ENCODE measurements at regions not wholly inside any gene's neighbourhood (a gene's known extent, or its start where the extent isn't known, plus 50 kb on each side); places are given as distances from the start of the nearest gene placed in this dataset.
"Not testable (repeated sequence)": the region's sequence is repeated elsewhere in the genome, so short reads cannot be mapped to it uniquely, and the experiment has no call there.

- Histone ChIP-seq H3K9ac (ENCODE audit: low read depth, low read length) (no peak overlapping the region), H3K36me3 (ENCODE audit: insufficient read depth, low read length) (no peaks in the 10 kb centered on the region), H3K9me3 (ENCODE audit: control insufficient read depth, insufficient read depth, low read length) (no peaks in the 10 kb centered on the region), H3K4me1 (ENCODE audit: insufficient read depth, low read length) (no peaks in the 10 kb centered on the region)
Observed at GRCh38 chr4:31007858-31008257, 287.7 kb downstream of the PCDH7 start.

- no peaks in the 10 kb centered on the region for H3K9me3 ChIP-seq (ENCODE audit: control insufficient read depth, insufficient read depth, low read length)
- H3K9ac ChIP-seq (ENCODE audit: low read depth, low read length), result no peak overlapping the region
- no peaks in the 10 kb centered on the region for H3K4me1 ChIP-seq (ENCODE audit: insufficient read depth, low read length)
- no peaks in the 10 kb centered on the region for H3K36me3 ChIP-seq (ENCODE audit: insufficient read depth, low read length)
Observed at GRCh38 chr4:31009926-31010325, 289.8 kb downstream of the PCDH7 start.

GRCh38 chr4:31015123-31015522, 295.0 kb downstream of the PCDH7 start:
- no peaks in the 10 kb centered on the region for H3K4me1 ChIP-seq (ENCODE audit: insufficient read depth, low read length)
- no peak overlapping the region for H3K9ac ChIP-seq (ENCODE audit: low read depth, low read length)
- H3K9me3 ChIP-seq (ENCODE audit: control insufficient read depth, insufficient read depth, low read length), result no peaks in the 10 kb centered on the region
- H3K36me3 ChIP-seq (ENCODE audit: insufficient read depth, low read length), result no peaks in the 10 kb centered on the region

- H3K4me1 ChIP-seq (ENCODE audit: insufficient read depth, low read length), result no peaks in the 10 kb centered on the region
- no peaks in the 10 kb centered on the region for H3K36me3 ChIP-seq (ENCODE audit: insufficient read depth, low read length)
- no peak overlapping the region for H3K9ac ChIP-seq (ENCODE audit: low read depth, low read length)
- no peaks in the 10 kb centered on the region for H3K9me3 ChIP-seq (ENCODE audit: control insufficient read depth, insufficient read depth, low read length)
Observed at GRCh38 chr4:31016322-31017061, 296.3 kb downstream of the PCDH7 start.

GRCh38 chr4:31020363-31020762, 300.2 kb downstream of the PCDH7 start:
- Histone ChIP-seq H3K36me3 (ENCODE audit: insufficient read depth, low read length) (no peaks in the 10 kb centered on the region), H3K9me3 (ENCODE audit: control insufficient read depth, insufficient read depth, low read length) (no peaks in the 10 kb centered on the region), H3K9ac (ENCODE audit: low read depth, low read length) (no peak overlapping the region), H3K4me1 (ENCODE audit: insufficient read depth, low read length) (no peaks in the 10 kb centered on the region)

GRCh38 chr4:31021008-31021407, 300.8 kb downstream of the PCDH7 start:
- Histone ChIP-seq H3K4me1 (ENCODE audit: insufficient read depth, low read length) (no peaks in the 10 kb centered on the region), H3K9ac (ENCODE audit: low read depth, low read length) (no peak overlapping the region), H3K36me3 (ENCODE audit: insufficient read depth, low read length) (no peaks in the 10 kb centered on the region), H3K9me3 (ENCODE audit: control insufficient read depth, insufficient read depth, low read length) (no peaks in the 10 kb centered on the region)

- Histone ChIP-seq H3K9ac (ENCODE audit: low read depth, low read length) (no peak overlapping the region), H3K36me3 (ENCODE audit: insufficient read depth, low read length) (no peaks in the 10 kb centered on the region), H3K9me3 (ENCODE audit: control insufficient read depth, insufficient read depth, low read length) (no peaks in the 10 kb centered on the region), H3K4me1 (ENCODE audit: insufficient read depth, low read length) (no peaks in the 10 kb centered on the region)
Observed at GRCh38 chr4:31022702-31023101, 302.5 kb downstream of the PCDH7 start.

GRCh38 chr4:31023109-31023508, 302.9 kb downstream of the PCDH7 start:
- Histone ChIP-seq H3K4me1 (ENCODE audit: insufficient read depth, low read length) (no peaks in the 10 kb centered on the region), H3K9ac (ENCODE audit: low read depth, low read length) (no peak overlapping the region), H3K9me3 (ENCODE audit: control insufficient read depth, insufficient read depth, low read length) (no peaks in the 10 kb centered on the region), H3K36me3 (ENCODE audit: insufficient read depth, low read length) (no peaks in the 10 kb centered on the region)

GRCh38 chr4:31023742-31024141, 303.6 kb downstream of the PCDH7 start:
- Histone ChIP-seq H3K4me1 (ENCODE audit: insufficient read depth, low read length) (no peaks in the 10 kb centered on the region), H3K9ac (ENCODE audit: low read depth, low read length) (no peak overlapping the region), H3K36me3 (ENCODE audit: insufficient read depth, low read length) (no peaks in the 10 kb centered on the region), H3K9me3 (ENCODE audit: control insufficient read depth, insufficient read depth, low read length) (no peaks in the 10 kb centered on the region)

- not testable (repeated sequence) for H3K9ac ChIP-seq (ENCODE audit: low read depth, low read length); H3K9me3 ChIP-seq (ENCODE audit: control insufficient read depth, insufficient read depth, low read length); H3K36me3 ChIP-seq (ENCODE audit: insufficient read depth, low read length); H3K4me1 ChIP-seq (ENCODE audit: insufficient read depth, low read length)
Observed at GRCh38 chr4:31024781-31025180, 304.6 kb downstream of the PCDH7 start.

- Histone ChIP-seq H3K9ac (ENCODE audit: low read depth, low read length) (no peak overlapping the region), H3K4me1 (ENCODE audit: insufficient read depth, low read length) (peaks cover 6% of the 10 kb centered on the region), H3K9me3 (ENCODE audit: control insufficient read depth, insufficient read depth, low read length) (no peaks in the 10 kb centered on the region), H3K36me3 (ENCODE audit: insufficient read depth, low read length) (no peaks in the 10 kb centered on the region)
Observed at GRCh38 chr4:31026256-31026655, 306.1 kb downstream of the PCDH7 start.

- Histone ChIP-seq H3K36me3 (ENCODE audit: insufficient read depth, low read length) (no peaks in the 10 kb centered on the region), H3K9ac (ENCODE audit: low read depth, low read length) (no peak overlapping the region)
Observed at GRCh38 chr4:31034550-31034949, 314.4 kb downstream of the PCDH7 start.

GRCh38 chr4:31035761-31036160, 315.6 kb downstream of the PCDH7 start:
- Histone ChIP-seq H3K9ac (ENCODE audit: low read depth, low read length) (no peak overlapping the region), H3K4me1 (ENCODE audit: insufficient read depth, low read length) (peaks cover under 1% of the 10 kb centered on the region; the same call in 1 of the 2 replicates), H3K9me3 (ENCODE audit: control insufficient read depth, insufficient read depth, low read length) (no peaks in the 10 kb centered on the region), H3K36me3 (ENCODE audit: insufficient read depth, low read length) (no peaks in the 10 kb centered on the region)

More at GRCh38 chr4:31034550-31034949, 314.4 kb downstream of the PCDH7 start:
- Histone ChIP-seq H3K4me1 (ENCODE audit: insufficient read depth, low read length) (peaks cover 6% of the 10 kb centered on the region), H3K9me3 (ENCODE audit: control insufficient read depth, insufficient read depth, low read length) (no peaks in the 10 kb centered on the region)

GRCh38 chr4:31037703-31038102, 317.5 kb downstream of the PCDH7 start:
- H3K9ac ChIP-seq (ENCODE audit: low read depth, low read length), result no peak overlapping the region
- H3K4me1 ChIP-seq (ENCODE audit: insufficient read depth, low read length), result peaks cover 11% of the 10 kb centered on the region; the same call in 1 of the 2 replicates
- no peaks in the 10 kb centered on the region for H3K36me3 ChIP-seq (ENCODE audit: insufficient read depth, low read length)
- no peaks in the 10 kb centered on the region for H3K9me3 ChIP-seq (ENCODE audit: control insufficient read depth, insufficient read depth, low read length)

GRCh38 chr4:31039382-31039781, 319.2 kb downstream of the PCDH7 start:
- Histone ChIP-seq H3K36me3 (ENCODE audit: insufficient read depth, low read length) (no peaks in the 10 kb centered on the region), H3K4me1 (ENCODE audit: insufficient read depth, low read length) (peaks cover 11% of the 10 kb centered on the region; the same call in 1 of the 2 replicates), H3K9me3 (ENCODE audit: control insufficient read depth, insufficient read depth, low read length) (no peaks in the 10 kb centered on the region), H3K9ac (ENCODE audit: low read depth, low read length) (no peak overlapping the region)

Measured in ES-I3 (cell line).